HepG2 (cell line): ENCODE measurements at regions not wholly inside any gene's neighbourhood (a gene's known extent, or its start where the extent isn't known, plus 50 kb on each side); places are given as distances from the start of the nearest gene placed in this dataset.

Experiments used
- ATAC-seq: fragments of 200-7000 bp; cut with Tn5 transposase; 3 replicates; pipeline ENCODE4 v1.9.1; 2020; ENCODE audit warnings: mild to moderate bottlenecking, moderate library complexity
- BruUV-seq: library from RNA; stranded (reverse); fragments of 400-500 nt; replicated peaks from 2 replicates; lab custom pipeline; 2021; lab: Mats Ljungman, UMichigan
- CTCF ChIA-PET: fragments of 300-600 bp; formaldehyde crosslinking; extraction: SDS; loops from one replicate; lab custom pipeline; 2021; ENCODE audit warnings: low total read pairs, inconsistent platforms, low intra/inter-chr PET ratio; lab: Yijun Ruan, JAX
- POLR2A ChIA-PET: fragments of 350-600 bp; sonication (Branson Sonifier 250); formaldehyde crosslinking; loops from one replicate; lab custom pipeline; 2020; ENCODE audit warnings: antibody characterized with exemption, inconsistent platforms; lab: Yijun Ruan, JAX
- DNase-seq: peaks from one replicate; pipeline ENCODE4 v3.0.0-alpha.2; 2015; ENCODE audit warnings: low spot score
- FAIRE-seq: peaks from 3 replicates; lab custom pipeline; 2011; peaks lifted over from hg19 to GRCh38; lab: Jason Lieb, UNC
- H2AFZ ChIP-seq: one replicate; pipeline ENCODE4 v1.6.1; 2011; ENCODE audit warnings: low read length, inconsistent platforms
- H3K27ac ChIP-seq: fragments of 300-600 bp; 3 replicates; pipeline ENCODE4 v1.8.0; 2011; ENCODE audit warnings: mixed run types, mild to moderate bottlenecking, mixed read lengths, low read length, inconsistent platforms; ENCODE audit not compliant: insufficient read depth; ENCODE audit errors: extremely low read length
- H3K27me3 ChIP-seq, 2 experiments: fragments of 200-600 bp in 1 of 2; 2 replicates in 1 of 2; 3 replicates in 1 of 2; pipeline versions ENCODE4 v1.6.0 to v1.8.0; 2011; ENCODE audit warnings: low read length in 2 of 2, mild to moderate bottlenecking in 2 of 2, moderate library complexity in 2 of 2, inconsistent platforms in 1 of 2; ENCODE audit not compliant: insufficient read depth in 2 of 2, control insufficient read depth in 1 of 2
- H3K36me3 ChIP-seq, 2 experiments: fragments of 200-600 bp in 1 of 2; replicated peaks in 1 of 2; 2 replicates in 1 of 2; 3 replicates in 1 of 2; pipeline versions ENCODE4 v1.5.1 to v1.8.0; 2011; ENCODE audit warnings: low read length in 2 of 2, inconsistent platforms in 1 of 2; ENCODE audit not compliant: insufficient read depth in 2 of 2, control insufficient read depth in 1 of 2
- H3K4me1 ChIP-seq: 2 replicates; pipeline ENCODE4 v1.5.1; 2012; ENCODE audit warnings: low read length, inconsistent platforms; ENCODE audit not compliant: insufficient read depth
- H3K4me2 ChIP-seq: 2 replicates; pipeline ENCODE4 v1.6.0; 2011; ENCODE audit warnings: low read depth, low read length, inconsistent platforms
- H3K4me3 ChIP-seq, 3 experiments: fragments of 200-600 bp in 1 of 3; sonication (generic), shearing (Covaris generic) in 1 of 3; replicated peaks in 1 of 3; 2 replicates each; pipeline ENCODE4 v1.5.1; 2011 to 2016; ENCODE audit warnings: low read length in 3 of 3, inconsistent platforms in 2 of 3, low read depth in 2 of 3, mild to moderate bottlenecking in 2 of 3, control low read depth in 1 of 3, mixed read lengths in 1 of 3; ENCODE audit not compliant: insufficient read depth in 1 of 3
- H3K79me2 ChIP-seq: one replicate; pipeline ENCODE4 v1.6.1; 2011; ENCODE audit warnings: low read length, inconsistent platforms; ENCODE audit not compliant: insufficient read depth
- H3K9ac ChIP-seq: 2 replicates; pipeline ENCODE4 v1.6.0; 2011; ENCODE audit warnings: mild to moderate bottlenecking, low read depth, low read length, inconsistent platforms; ENCODE audit not compliant: insufficient read depth
- H3K9me3 ChIP-seq: 2 replicates; pipeline ENCODE4 v1.5.1; 2012; ENCODE audit warnings: mild to moderate bottlenecking, low read length
- H4K20me1 ChIP-seq: 2 replicates; pipeline ENCODE4 v1.6.0; 2011; ENCODE audit warnings: inconsistent platforms, mild to moderate bottlenecking, low read length, moderate library complexity; ENCODE audit not compliant: insufficient read depth
- ARID5B ChIP-seq: IDR thresholded peaks from 2 replicates; pipeline ENCODE4 v1.4.0; 2020; ENCODE audit warnings: mild to moderate bottlenecking, missing genetic modification reagents
- KMT2A ChIP-seq: sonication (generic); formaldehyde crosslinking; IDR thresholded peaks from 2 replicates; pipeline ENCODE4 v1.4.0; 2020; ENCODE audit warnings: missing genetic modification reagents
- MAFF ChIP-seq: IDR thresholded peaks from 2 replicates; pipeline ENCODE4 v1.6.1; 2011; ENCODE audit warnings: low read depth, low read length, improper control_type of control experiment
- NFATC3 ChIP-seq: sonication (generic); formaldehyde crosslinking; IDR thresholded peaks from 2 replicates; pipeline ENCODE4 v1.5.1; 2020; ENCODE audit warnings: mild to moderate bottlenecking, missing genetic modification reagents
- ONECUT2 ChIP-seq: sonication (generic); formaldehyde crosslinking; IDR thresholded peaks from 2 replicates; pipeline ENCODE4 v1.4.0; 2020; ENCODE audit warnings: missing genetic modification reagents
- ZMAT3 ChIP-seq: sonication (generic); formaldehyde crosslinking; conservative IDR thresholded peaks from 2 replicates; pipeline ENCODE4 v1.7.0; 2021; ENCODE audit warnings: missing genetic modification reagents
- ZNF205 ChIP-seq: IDR thresholded peaks from 2 replicates; pipeline ENCODE4 v1.6.1; 2018; ENCODE audit warnings: missing biosample characterization, missing genetic modification reagents
- ZNF276 ChIP-seq: sonication (generic); formaldehyde crosslinking; IDR thresholded peaks from 2 replicates; pipeline ENCODE4 v1.4.0; 2020; ENCODE audit warnings: mild to moderate bottlenecking, low read depth, missing genetic modification reagents
- ZNF574 ChIP-seq: sonication (generic); formaldehyde crosslinking; IDR thresholded peaks from 2 replicates; pipeline ENCODE4 v1.4.0; 2020; ENCODE audit warnings: missing genetic modification reagents
- ZNF83 ChIP-seq: sonication (generic); formaldehyde crosslinking; IDR thresholded peaks from 2 replicates; pipeline ENCODE4 v1.4.0; 2020; ENCODE audit warnings: missing genetic modification reagents, mild to moderate bottlenecking, borderline replicate concordance
- WGBS: methylation state at CpG from one replicate; pipeline ENCODE4 v1.1.6; 2017; ENCODE audit warnings: low lambda C conversion rate; 5-methylcytosine and 5-hydroxymethylcytosine counted together
- in situ Hi-C: cut with HindIII; loops from 2 replicates; pipeline ENCODE4 v1.10.0; 2017; ENCODE audit warnings: low pct_unique_long_range_greater_than_20kb; ENCODE audit not compliant: extremely low pct_ligation_motif_present
- intact Hi-C: fragments of 100-400 bp; cut with micrococcal nuclease; formaldehyde crosslinking; loops from one replicate; pipeline ENCODE4 v1.10.0; 2022; ENCODE audit not compliant: unreplicated experiment
- TF ChIP-seq, protein P1 (sequence below), 2 experiments: sonication (generic) in 1 of 2; formaldehyde crosslinking in 1 of 2; IDR thresholded peaks; 2 replicates each; pipeline versions ENCODE4 v1.4.0 to v1.6.1; 2018 to 2020; ENCODE audit warnings: missing genetic modification reagents in 2 of 2, borderline replicate concordance in 1 of 2, low read depth in 1 of 2, mild to moderate bottlenecking in 1 of 2, missing biosample characterization in 1 of 2

DNA sequence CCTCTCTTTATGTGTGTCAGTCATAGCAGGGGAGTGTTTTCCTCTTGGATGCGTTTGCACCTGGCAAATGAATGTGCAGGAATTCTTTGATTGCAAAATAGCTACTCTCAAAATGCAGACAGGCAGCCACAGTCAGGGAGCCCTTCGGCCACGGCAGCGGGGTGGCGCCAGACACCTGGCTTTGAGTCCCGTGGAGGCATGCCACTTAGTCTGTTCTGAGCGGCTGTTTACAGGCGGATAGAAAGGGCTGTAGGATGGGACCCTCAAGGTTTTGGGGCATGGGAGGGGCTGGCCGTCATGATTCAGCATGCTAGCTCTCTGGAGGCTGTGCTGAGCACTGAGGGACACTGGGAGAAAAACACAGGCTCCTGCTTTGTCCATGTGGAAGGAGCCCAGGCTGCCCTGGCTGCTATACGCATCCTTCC is 117.1 kb downstream of the SLC25A47 start (continued):
- peak; percentile 30; the same call in 1 of the 2 replicates for TF ChIP-seq ARID5B
- TF ChIP-seq, protein P1, sequence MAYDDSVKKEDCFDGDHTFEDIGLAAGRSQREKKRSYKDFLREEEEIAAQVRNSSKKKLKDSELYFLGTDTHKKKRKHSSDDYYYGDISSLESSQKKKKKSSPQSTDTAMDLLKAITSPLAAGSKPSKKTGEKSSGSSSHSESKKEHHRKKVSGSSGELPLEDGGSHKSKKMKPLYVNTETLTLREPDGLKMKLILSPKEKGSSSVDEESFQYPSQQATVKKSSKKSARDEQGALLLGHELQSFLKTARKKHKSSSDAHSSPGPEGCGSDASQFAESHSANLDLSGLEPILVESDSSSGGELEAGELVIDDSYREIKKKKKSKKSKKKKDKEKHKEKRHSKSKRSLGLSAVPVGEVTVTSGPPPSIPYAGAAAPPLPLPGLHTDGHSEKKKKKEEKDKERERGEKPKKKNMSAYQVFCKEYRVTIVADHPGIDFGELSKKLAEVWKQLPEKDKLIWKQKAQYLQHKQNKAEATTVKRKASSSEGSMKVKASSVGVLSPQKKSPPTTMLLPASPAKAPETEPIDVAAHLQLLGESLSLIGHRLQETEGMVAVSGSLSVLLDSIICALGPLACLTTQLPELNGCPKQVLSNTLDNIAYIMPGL (CRISPR knock-in tag; IDR thresholded peaks at IDR 0.05; ENCODE audit: borderline replicate concordance in 1 of 2, low read depth in 1 of 2): peak in 1 of 2 experiments; percentile 68; a peak in 1 of 4 replicates
- TF ChIP-seq NFATC3 (CRISPR knock-in tag): no peak
- no peak for TF ChIP-seq MAFF

- Histone ChIP-seq H3K4me2 (no peak overlapping the region), H3K4me1 (peaks cover 18% of the 10 kb centered on the region), H3K36me3 (no peaks in the 10 kb centered on the region), H3K9me3 (no peaks in the 10 kb centered on the region), H3K27ac (no peak overlapping the region), H3K4me3 (no peak overlapping the region), H4K20me1 (no peaks in the 10 kb centered on the region), H2AFZ (no peak overlapping the region), H3K27me3 (no peaks in the 10 kb centered on the region), H3K79me2 (no peaks in the 10 kb centered on the region), H3K9ac (no peak overlapping the region)
- CTCF ChIA-PET: interaction anchor here (2.0 kb wide), 1 partner anchor 205 kb away, joined by 15 read pairs; no protein-coding TSS in a partner anchor
- DNase-seq (no peak), ATAC-seq (no peak), FAIRE-seq (no peak)
- BruUV-seq: no TSS peak
- in situ Hi-C loops (no loop called here), intact Hi-C loops (loop anchor here (1.0 kb wide), 1 partner anchor 205 kb away; no protein-coding TSS in a partner anchor)
- WGBS: 98% methylated on average over 6 of the region's 6 CpGs
- POLR2A ChIA-PET: no interaction called here
- no peak for TF ChIP-seq ZNF83 (CRISPR knock-in tag)
- no peak for TF ChIP-seq ONECUT2
- no peak for TF ChIP-seq ZNF574 (CRISPR knock-in tag)
- no peak for TF ChIP-seq ZNF205 (CRISPR knock-in tag)
- TF ChIP-seq ZMAT3: no peak
- TF ChIP-seq ZNF276: no peak
- no peak for TF ChIP-seq KMT2A (CRISPR knock-in tag)
Observed at GRCh38 chr14:100440758-100441203, 117.6 kb downstream of the SLC25A47 start.
